Spleen (tissue), 7 donors: ENCODE measurements at regions not wholly inside any gene's neighbourhood (a gene's known extent, or its start where the extent isn't known, plus 50 kb on each side); places are given as distances from the start of the nearest gene placed in this dataset.

ENCODE experiments used
- POLR2A ChIP-seq, 3 donors: fragments of 450-650 bp; IDR thresholded peaks; one replicate each; pipeline ENCODE4 v1.5.1; 2017; ENCODE audit warnings: antibody characterized with exemption in 3 of 3, mild to moderate bottlenecking in 1 of 3
- POLR2AphosphoS5 ChIP-seq, 3 donors: sonication (generic); formaldehyde crosslinking; IDR thresholded peaks; one replicate each; pipeline ENCODE4 v1.5.1; 2017; ENCODE audit warnings: antibody characterized with exemption in 3 of 3
- TF ChIP-seq, protein P1 (sequence below), 11 experiments: fragments of 200-600 bp in 7 of 11; fragments of 450-650 bp in 4 of 11; sonication (generic) in 4 of 11; IDR thresholded peaks in 8 of 11; conservative IDR thresholded peaks in 3 of 11; 1 replicate in 7 of 11; 2 replicates in 4 of 11; pipeline versions ENCODE4 v1.4.0 to v1.8.0; 2016 to 2021; ENCODE audit warnings: antibody characterized with exemption in 11 of 11, inconsistent platforms in 4 of 11, mild to moderate bottlenecking in 1 of 11
- donor health status: DM: no; HTN: no; CAD: no; lungs with moderate emphysema.
- donor health status: DM: no; HTN: no; CAD: no.
- donor health status: DM: no; HTN: no; CAD: no.

GRCh38 chr13:80751854-80752253 lies 410.9 kb upstream of the SPRY2 start:
- TF ChIP-seq POLR2A (IDR thresholded peaks at IDR 0.05) (no peak), POLR2AphosphoS5 (IDR thresholded peaks at IDR 0.05) (no peak)
- TF ChIP-seq, protein P1, sequence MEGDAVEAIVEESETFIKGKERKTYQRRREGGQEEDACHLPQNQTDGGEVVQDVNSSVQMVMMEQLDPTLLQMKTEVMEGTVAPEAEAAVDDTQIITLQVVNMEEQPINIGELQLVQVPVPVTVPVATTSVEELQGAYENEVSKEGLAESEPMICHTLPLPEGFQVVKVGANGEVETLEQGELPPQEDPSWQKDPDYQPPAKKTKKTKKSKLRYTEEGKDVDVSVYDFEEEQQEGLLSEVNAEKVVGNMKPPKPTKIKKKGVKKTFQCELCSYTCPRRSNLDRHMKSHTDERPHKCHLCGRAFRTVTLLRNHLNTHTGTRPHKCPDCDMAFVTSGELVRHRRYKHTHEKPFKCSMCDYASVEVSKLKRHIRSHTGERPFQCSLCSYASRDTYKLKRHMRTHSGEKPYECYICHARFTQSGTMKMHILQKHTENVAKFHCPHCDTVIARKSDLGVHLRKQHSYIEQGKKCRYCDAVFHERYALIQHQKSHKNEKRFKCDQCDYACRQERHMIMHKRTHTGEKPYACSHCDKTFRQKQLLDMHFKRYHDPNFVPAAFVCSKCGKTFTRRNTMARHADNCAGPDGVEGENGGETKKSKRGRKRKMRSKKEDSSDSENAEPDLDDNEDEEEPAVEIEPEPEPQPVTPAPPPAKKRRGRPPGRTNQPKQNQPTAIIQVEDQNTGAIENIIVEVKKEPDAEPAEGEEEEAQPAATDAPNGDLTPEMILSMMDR (IDR thresholded peaks at IDR 0.05 in 8 of 11, conservative IDR thresholded peaks at IDR 0.05 in 3 of 11): no peak
